Central memory CD4-positive, alpha-beta T cell (primary cell): ENCODE measurements at regions not wholly inside any gene's neighbourhood (a gene's known extent, or its start where the extent isn't known, plus 50 kb on each side); places are given as distances from the start of the nearest gene placed in this dataset.
A peak's percentile ranks its signal among the peaks of the same experiment; 100 is the strongest.

Experiments used
- DNase-seq: peaks from one replicate; pipeline ENCODE4 v3.0.0; 2022

GRCh38 chr4:24476282-24476681, 108.1 kb downstream of the DHX15 start:
- DNase-seq: no peak

GRCh38 chr4:24475756-24476155, 108.6 kb downstream of the DHX15 start:
- DNase-seq: no peak

- no peak for DNase-seq
Measured at GRCh38 chr4:24473309-24473721, 111.0 kb downstream of the DHX15 start.

- peak; percentile 68 for DNase-seq
Measured at GRCh38 chr4:24472514-24473308, 111.6 kb downstream of the DHX15 start.

- no peak for DNase-seq
Measured at GRCh38 chr4:24472161-24472510, 112.2 kb downstream of the DHX15 start.

- DNase-seq: no peak
Measured at GRCh38 chr4:24471486-24472160, 112.7 kb downstream of the DHX15 start.

GRCh38 chr4:24470666-24471485, 113.5 kb downstream of the DHX15 start:
- no peak for DNase-seq

- no peak for DNase-seq
Measured at GRCh38 chr4:24468071-24468470, 116.3 kb downstream of the DHX15 start.

- no peak for DNase-seq
Measured at GRCh38 chr4:24464566-24464965, 119.8 kb downstream of the DHX15 start.

- no peak for DNase-seq
Measured at GRCh38 chr4:24456431-24456830, 127.9 kb downstream of the DHX15 start.

GRCh38 chr4:24453951-24454350, 130.4 kb downstream of the DHX15 start:
- DNase-seq: no peak

GRCh38 chr4:24451870-24452269, 132.5 kb downstream of the DHX15 start:
- DNase-seq: no peak

GRCh38 chr4:24443200-24443599, 141.2 kb downstream of the DHX15 start:
- DNase-seq: no peak

GRCh38 chr4:24440765-24441164, 143.6 kb downstream of the DHX15 start:
- DNase-seq: no peak

GRCh38 chr4:24434241-24434640, 150.1 kb downstream of the DHX15 start:
- no peak for DNase-seq

GRCh38 chr4:24433515-24434214, 150.7 kb downstream of the DHX15 start:
- DNase-seq: no peak

- DNase-seq: no peak
Measured at GRCh38 chr4:24428850-24429249, 155.5 kb downstream of the DHX15 start.

GRCh38 chr4:24426557-24426956, 157.8 kb downstream of the DHX15 start:
- no peak for DNase-seq

- no peak for DNase-seq
Measured at GRCh38 chr4:24425863-24426262, 158.5 kb downstream of the DHX15 start.

- no peak for DNase-seq
Measured at GRCh38 chr4:24423670-24424069, 160.7 kb downstream of the DHX15 start.

- DNase-seq: no peak
Measured at GRCh38 chr4:24422644-24423043, 161.7 kb downstream of the DHX15 start.

- DNase-seq: peak; percentile 30
Measured at GRCh38 chr4:24419181-24420034, 164.9 kb downstream of the DHX15 start.
